HCT116 (cell line): ENCODE measurements at regions not wholly inside any gene's neighbourhood (a gene's known extent, or its start where the extent isn't known, plus 50 kb on each side); places are given as distances from the start of the nearest gene placed in this dataset.

Experiments used
- ATAC-seq: fragments of 200-7000 bp; cut with Tn5 transposase; 2 replicates; pipeline ENCODE4 v1.9.1; 2020; ENCODE audit warnings: mild to moderate bottlenecking, moderate library complexity
- BruUV-seq: library from RNA; stranded (reverse); fragments of 400-500 nt; replicated peaks from 2 replicates; lab custom pipeline; 2021; lab: Mats Ljungman, UMichigan
- CTCF ChIA-PET: fragments of 300-600 bp; sonication (Branson Sonifier 250); formaldehyde crosslinking; loops from one replicate; lab custom pipeline; 2021; ENCODE audit warnings: antibody characterized with exemption; lab: Charles Lee
- POLR2A ChIA-PET: fragments of 300-600, 350-600 bp; sonication (Branson Sonifier 250); formaldehyde crosslinking; loops from one replicate; lab custom pipeline; 2021; ENCODE audit warnings: antibody characterized with exemption; lab: Charles Lee
- RAD21 ChIA-PET, 2 experiments: fragments of 300-600 bp; sonication (Branson Sonifier 250); formaldehyde crosslinking; loops; one replicate each; lab custom pipeline; 2023; ENCODE audit warnings: low total read pairs in 2 of 2; ENCODE audit not compliant: uncharacterized antibody in 2 of 2, unreplicated experiment in 2 of 2, low non-redundant PET in 1 of 2; lab: Charles Lee
- DNase-seq: peaks from one replicate; pipeline ENCODE4 v3.0.0-alpha.2; 2010; ENCODE audit warnings: low read depth, low spot score
- H2AFZ ChIP-seq: fragments of 200-600 bp; shearing (Covaris generic), sonication (generic); 2 replicates; pipeline ENCODE4 v1.6.1; 2017; ENCODE audit warnings: low read depth, mixed run types, mixed read lengths, antibody characterized with exemption, low read length; ENCODE audit not compliant: poor library complexity, severe bottlenecking
- H3K27ac ChIP-seq: 2 replicates; pipeline ENCODE4 v1.5.1; 2012; ENCODE audit warnings: low read depth, low read length
- H3K27me3 ChIP-seq: fragments of 200-600 bp; sonication (generic); 2 replicates; pipeline ENCODE4 v1.6.1; 2016; ENCODE audit warnings: mixed run types, low read length, mixed read lengths; ENCODE audit not compliant: insufficient read depth
- H3K36me3 ChIP-seq, 2 experiments: fragments of 200-500 bp in 1 of 2; fragments of 200-600 bp in 1 of 2; sonication (Bioruptor generic) in 1 of 2; sonication (generic) in 1 of 2; 2 replicates each; pipeline versions ENCODE4 v1.5.1 to v1.6.1; 2014 to 2016; ENCODE audit warnings: low read length in 2 of 2, inconsistent platforms in 1 of 2, mixed read lengths in 1 of 2, mixed run types in 1 of 2; ENCODE audit not compliant: insufficient read depth in 2 of 2, control insufficient read depth in 1 of 2
- H3K4me1 ChIP-seq, 2 experiments: fragments of 200-600 bp in 1 of 2; sonication (generic) in 1 of 2; 2 replicates each; pipeline versions ENCODE4 v1.5.1 to v1.6.1; 2012 to 2017; ENCODE audit warnings: low read length in 2 of 2, inconsistent platforms in 1 of 2, mild to moderate bottlenecking in 1 of 2, mixed read lengths in 1 of 2, mixed run types in 1 of 2, moderate library complexity in 1 of 2; ENCODE audit not compliant: insufficient read depth in 2 of 2, control insufficient read depth in 1 of 2
- H3K4me2 ChIP-seq: fragments of 200-600 bp; sonication (generic); 2 replicates; pipeline ENCODE4 v1.6.1; 2017; ENCODE audit warnings: mixed run types, low read length, mixed read lengths
- H3K4me3 ChIP-seq, 2 experiments: fragments of 200-600 bp in 1 of 2; sonication (generic) in 1 of 2; replicated peaks in 1 of 2; 2 replicates each; pipeline ENCODE4 v1.5.1; 2011 to 2016; ENCODE audit warnings: low read length in 2 of 2, control low read depth in 1 of 2, low read depth in 1 of 2, mild to moderate bottlenecking in 1 of 2, mixed read lengths in 1 of 2, mixed run types in 1 of 2
- H3K79me2 ChIP-seq: fragments of 200-600 bp; sonication (generic); 2 replicates; pipeline ENCODE4 v1.6.1; 2017; ENCODE audit warnings: mild to moderate bottlenecking, mixed run types, low read length, moderate library complexity, mixed read lengths; ENCODE audit not compliant: insufficient read depth
- H3K9ac ChIP-seq: fragments of 200-600 bp; sonication (generic); 2 replicates; pipeline ENCODE4 v1.6.1; 2016; ENCODE audit warnings: low read length, mixed read lengths
- H3K9me2 ChIP-seq: fragments of 200-600 bp; sonication (generic), shearing (Covaris generic); 2 replicates; pipeline ENCODE4 v1.6.1; 2017; ENCODE audit warnings: mixed run types, mild to moderate bottlenecking, moderate library complexity; ENCODE audit not compliant: insufficient read depth
- H3K9me3 ChIP-seq, 2 experiments: fragments of 200-500 bp in 1 of 2; fragments of 200-600 bp in 1 of 2; sonication (Bioruptor generic) in 1 of 2; sonication (generic) in 1 of 2; 2 replicates each; pipeline ENCODE4 v1.6.1; 2014 to 2017; ENCODE audit warnings: low read length in 2 of 2, mixed read lengths in 2 of 2, inconsistent platforms in 1 of 2, low read depth in 1 of 2, mild to moderate bottlenecking in 1 of 2, mixed run types in 1 of 2, moderate library complexity in 1 of 2; ENCODE audit not compliant: control insufficient read depth in 1 of 2, insufficient read depth in 1 of 2
- H4K20me1 ChIP-seq: fragments of 200-600 bp; sonication (generic), shearing (Covaris generic); 2 replicates; pipeline ENCODE4 v1.6.1; 2017; ENCODE audit warnings: mixed run types, mild to moderate bottlenecking, moderate library complexity; ENCODE audit not compliant: insufficient read depth
- CBX3 ChIP-seq: IDR thresholded peaks from 2 replicates; pipeline ENCODE4 v1.6.1; 2012; ENCODE audit warnings: low read depth
- CEBPB ChIP-seq: IDR thresholded peaks from 2 replicates; pipeline ENCODE4 v1.6.1; 2012; ENCODE audit warnings: low read depth
- EGR1 ChIP-seq: IDR thresholded peaks from 2 replicates; pipeline ENCODE4 v1.6.1; 2012; ENCODE audit warnings: low read depth
- EZH2 ChIP-seq: fragments of 200-600 bp; sonication (generic); IDR thresholded peaks from 2 replicates; pipeline ENCODE4 v1.6.1; 2017; ENCODE audit warnings: antibody characterized with exemption, mixed run types
- FOSL1 ChIP-seq: IDR thresholded peaks from 2 replicates; pipeline ENCODE4 v1.6.1; 2012; ENCODE audit warnings: low read depth
- JUND ChIP-seq: IDR thresholded peaks from 2 replicates; pipeline ENCODE4 v1.6.1; 2012
- POLR2AphosphoS5 ChIP-seq: IDR thresholded peaks from 2 replicates; pipeline ENCODE4 v1.6.1; 2011; ENCODE audit warnings: mild to moderate bottlenecking, low read depth, low read length, moderate library complexity
- SP1 ChIP-seq: IDR thresholded peaks from 2 replicates; pipeline ENCODE4 v1.6.1; 2012; ENCODE audit warnings: low read depth
- SRF ChIP-seq: IDR thresholded peaks from 2 replicates; pipeline ENCODE4 v1.6.1; 2012; ENCODE audit warnings: low read depth
- TCF7L2 ChIP-seq: IDR thresholded peaks from 2 replicates; pipeline ENCODE4 v1.7.0; 2011; ENCODE audit warnings: borderline replicate concordance, inconsistent platforms; ENCODE audit not compliant: insufficient read depth, insufficient read length; ENCODE audit errors: extremely low read depth
- ZFX ChIP-seq: fragments of 450-650 bp; IDR thresholded peaks from 2 replicates; pipeline ENCODE4 v1.6.1; 2017
- ZNF274 ChIP-seq: fragments of 200-500 bp; sonication (Bioruptor generic); IDR thresholded peaks from 2 replicates; pipeline ENCODE4 v1.6.1; 2014; ENCODE audit warnings: mild to moderate bottlenecking, low read depth, low read length, inconsistent platforms
- intact Hi-C: fragments of 100-400 bp; cut with micrococcal nuclease; formaldehyde crosslinking; loops from 2 replicates; pipeline ENCODE4 v1.10.0; 2022
- TF ChIP-seq, protein P1 (sequence below): IDR thresholded peaks from 2 replicates; pipeline ENCODE4 v1.6.1; 2012
- TF ChIP-seq, protein P2 (sequence below): IDR thresholded peaks from 2 replicates; pipeline ENCODE4 v1.6.1; 2012
- TF ChIP-seq, protein P3 (sequence below): IDR thresholded peaks from 2 replicates; pipeline ENCODE4 v1.6.1; 2012; ENCODE audit warnings: low read depth

DNA sequence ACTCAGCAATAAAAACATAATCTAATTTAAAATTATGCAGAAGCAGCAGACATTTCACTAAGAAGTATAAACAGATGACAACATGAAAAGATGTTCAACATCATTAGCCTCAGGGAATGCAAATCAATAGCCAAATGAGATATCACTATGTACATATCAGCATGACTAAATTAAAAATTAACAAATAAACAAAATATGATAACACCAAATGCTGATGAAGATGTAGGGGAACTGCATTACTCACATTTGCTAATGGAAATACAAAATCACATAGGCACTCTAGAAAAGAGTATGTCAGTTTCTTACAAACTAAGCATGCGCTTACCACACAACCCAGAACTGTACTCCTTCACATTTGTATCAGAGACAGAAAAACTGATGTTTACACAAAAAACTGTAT lies 487.2 kb upstream of the REG3G start:
- Histone ChIP-seq H2AFZ (no peak overlapping the region), H3K4me2 (no peak overlapping the region), H3K9me2 (no peaks in the 10 kb centered on the region), H3K79me2 (no peaks in the 10 kb centered on the region), H3K27ac (no peak overlapping the region), H3K36me3 (no peaks in the 10 kb centered on the region), H4K20me1 (no peaks in the 10 kb centered on the region), H3K27me3 (no peaks in the 10 kb centered on the region)
- ChIA-PET RAD21 (no interaction called here), POLR2A (no interaction called here)
- ATAC-seq = no peak
- intact Hi-C loops = no loop called here
- TF ChIP-seq ZFX (no peak), POLR2AphosphoS5 (no peak), CBX3 (no peak), SP1 (no peak), FOSL1 (no peak), CEBPB (no peak)
- TF ChIP-seq, protein P1, sequence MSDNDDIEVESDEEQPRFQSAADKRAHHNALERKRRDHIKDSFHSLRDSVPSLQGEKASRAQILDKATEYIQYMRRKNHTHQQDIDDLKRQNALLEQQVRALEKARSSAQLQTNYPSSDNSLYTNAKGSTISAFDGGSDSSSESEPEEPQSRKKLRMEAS = no peak
- TF ChIP-seq, protein P2, sequence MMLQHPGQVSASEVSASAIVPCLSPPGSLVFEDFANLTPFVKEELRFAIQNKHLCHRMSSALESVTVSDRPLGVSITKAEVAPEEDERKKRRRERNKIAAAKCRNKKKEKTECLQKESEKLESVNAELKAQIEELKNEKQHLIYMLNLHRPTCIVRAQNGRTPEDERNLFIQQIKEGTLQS = no peak
- TF ChIP-seq, all 23 proteins: peak for 0
- H3K9ac ChIP-seq = no peak overlapping the region
- peaks cover 4 to 5% of the 10 kb centered on the region in 2 experiments; a peak in 1 of 4 replicates for H3K9me3 ChIP-seq
- H3K4me3 ChIP-seq = no peak overlapping the region
- CTCF ChIA-PET = no interaction called here
- no TSS peak for BruUV-seq
- DNase-seq = no peak
- no peaks in the 10 kb centered on the region for H3K4me1 ChIP-seq

GRCh38 chr2:78540255-78540654 lies 485.2 kb upstream of the REG3G start:
- H3K27me3 ChIP-seq = no peaks in the 10 kb centered on the region
- peaks cover 4 to 10% of the 10 kb centered on the region in 2 experiments; a peak in 1 of 4 replicates for H3K9me3 ChIP-seq
- H2AFZ ChIP-seq = no peak overlapping the region
- no peaks in the 10 kb centered on the region for H3K4me1 ChIP-seq
- H3K79me2 ChIP-seq = no peaks in the 10 kb centered on the region
- H4K20me1 ChIP-seq = no peaks in the 10 kb centered on the region
- ChIA-PET RAD21 (no interaction called here), CTCF (no interaction called here), POLR2A (no interaction called here)
- no peak overlapping the region for H3K4me2 ChIP-seq
- no peaks in the 10 kb centered on the region for H3K9me2 ChIP-seq
- H3K27ac ChIP-seq = no peak overlapping the region
- ATAC-seq (no peak), DNase-seq (no peak)
- no peak overlapping the region for H3K4me3 ChIP-seq
- no peak for TF ChIP-seq EZH2
- no peak for TF ChIP-seq TCF7L2
- TF ChIP-seq, protein P3, sequence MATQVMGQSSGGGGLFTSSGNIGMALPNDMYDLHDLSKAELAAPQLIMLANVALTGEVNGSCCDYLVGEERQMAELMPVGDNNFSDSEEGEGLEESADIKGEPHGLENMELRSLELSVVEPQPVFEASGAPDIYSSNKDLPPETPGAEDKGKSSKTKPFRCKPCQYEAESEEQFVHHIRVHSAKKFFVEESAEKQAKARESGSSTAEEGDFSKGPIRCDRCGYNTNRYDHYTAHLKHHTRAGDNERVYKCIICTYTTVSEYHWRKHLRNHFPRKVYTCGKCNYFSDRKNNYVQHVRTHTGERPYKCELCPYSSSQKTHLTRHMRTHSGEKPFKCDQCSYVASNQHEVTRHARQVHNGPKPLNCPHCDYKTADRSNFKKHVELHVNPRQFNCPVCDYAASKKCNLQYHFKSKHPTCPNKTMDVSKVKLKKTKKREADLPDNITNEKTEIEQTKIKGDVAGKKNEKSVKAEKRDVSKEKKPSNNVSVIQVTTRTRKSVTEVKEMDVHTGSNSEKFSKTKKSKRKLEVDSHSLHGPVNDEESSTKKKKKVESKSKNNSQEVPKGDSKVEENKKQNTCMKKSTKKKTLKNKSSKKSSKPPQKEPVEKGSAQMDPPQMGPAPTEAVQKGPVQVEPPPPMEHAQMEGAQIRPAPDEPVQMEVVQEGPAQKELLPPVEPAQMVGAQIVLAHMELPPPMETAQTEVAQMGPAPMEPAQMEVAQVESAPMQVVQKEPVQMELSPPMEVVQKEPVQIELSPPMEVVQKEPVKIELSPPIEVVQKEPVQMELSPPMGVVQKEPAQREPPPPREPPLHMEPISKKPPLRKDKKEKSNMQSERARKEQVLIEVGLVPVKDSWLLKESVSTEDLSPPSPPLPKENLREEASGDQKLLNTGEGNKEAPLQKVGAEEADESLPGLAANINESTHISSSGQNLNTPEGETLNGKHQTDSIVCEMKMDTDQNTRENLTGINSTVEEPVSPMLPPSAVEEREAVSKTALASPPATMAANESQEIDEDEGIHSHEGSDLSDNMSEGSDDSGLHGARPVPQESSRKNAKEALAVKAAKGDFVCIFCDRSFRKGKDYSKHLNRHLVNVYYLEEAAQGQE = no peak
- TF ChIP-seq ZNF274 = no peak
- no peak for TF ChIP-seq JUND
- TF ChIP-seq CEBPB = no peak
- TF ChIP-seq SRF = no peak
- no peak for TF ChIP-seq EGR1
- no peak for TF ChIP-seq ZFX
- H3K9ac ChIP-seq = no peak overlapping the region
- intact Hi-C loops = no loop called here
- no TSS peak for BruUV-seq
- H3K36me3 ChIP-seq = no peaks in the 10 kb centered on the region
